ENCODE measurements at regions not wholly inside any gene's neighbourhood (a gene's known extent, or its start where the extent isn't known, plus 50 kb on each side); places are given as distances from the start of the nearest gene placed in this dataset.
"Not testable (repeated sequence)": the region's sequence is repeated elsewhere in the genome, so short reads cannot be mapped to it uniquely, and the experiment has no call there.

DNA sequence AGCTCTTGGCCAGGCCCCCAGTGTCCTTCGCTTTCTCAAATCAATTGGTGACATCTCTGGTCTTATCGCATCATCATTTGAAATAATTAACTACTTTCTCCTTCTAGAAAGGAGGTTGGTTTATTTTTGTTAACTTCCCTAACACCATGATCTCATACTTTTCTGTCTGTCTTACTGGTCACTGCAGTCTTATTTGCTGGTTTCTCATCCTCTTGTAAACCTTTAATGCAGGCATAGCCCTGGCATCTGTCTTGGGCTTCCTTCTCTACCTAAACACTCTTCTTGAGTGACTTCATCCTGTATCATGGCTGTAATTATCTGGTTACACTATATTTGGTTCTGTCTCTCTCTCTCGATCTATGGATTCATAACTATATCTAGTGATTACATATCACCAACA lies 152.8 kb downstream of the CYSLTR2 start:
- DNase-seq (ENCODE audit: low read depth, low spot score) = no peak

DNA sequence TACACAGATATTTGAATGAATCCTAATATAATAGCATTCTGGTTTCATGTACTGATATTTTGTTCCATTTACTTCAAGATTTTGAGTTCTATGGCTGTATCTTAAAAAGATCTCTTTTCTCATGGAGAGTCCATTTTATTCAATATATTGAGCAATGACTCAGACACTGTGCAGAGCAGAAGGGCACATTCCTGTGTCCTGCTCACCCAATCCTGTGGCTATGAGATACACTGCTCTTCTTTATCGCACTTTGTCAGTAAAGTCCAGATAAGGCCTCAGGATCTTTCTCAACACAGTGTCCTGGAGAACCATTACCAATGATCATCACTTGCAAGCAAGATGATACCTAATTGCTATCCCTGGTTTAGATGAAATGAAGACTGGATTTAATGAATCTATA lies 155.0 kb downstream of the CYSLTR2 start:
- no peak for DNase-seq (ENCODE audit: low read depth, low spot score)

GRCh38 chr13:48810013-48810412 lies 156.3 kb downstream of the CYSLTR2 start:
- DNase-seq (ENCODE audit: low read depth, low spot score) = no peak

DNA sequence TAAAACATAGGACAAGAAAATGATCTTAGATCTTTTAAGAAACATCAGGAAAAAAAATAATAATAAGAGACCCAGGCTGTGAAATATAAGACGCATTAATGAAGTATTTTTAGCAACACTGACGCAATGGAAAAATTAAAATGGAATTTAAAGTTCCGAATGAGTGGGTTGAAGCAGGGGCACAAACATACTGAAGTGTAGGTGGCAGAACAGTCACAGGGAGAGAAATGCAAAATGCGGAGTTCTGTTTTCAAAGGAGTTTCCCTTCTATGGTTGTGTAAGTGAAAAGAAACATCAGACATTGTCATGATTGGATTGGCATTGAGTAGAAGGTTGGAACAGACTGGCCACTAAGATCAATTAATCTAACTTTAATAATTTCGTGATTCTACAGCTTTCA lies 159.8 kb downstream of the CYSLTR2 start:
- DNase-seq (ENCODE audit: low read depth, low spot score) = no peak

DNA sequence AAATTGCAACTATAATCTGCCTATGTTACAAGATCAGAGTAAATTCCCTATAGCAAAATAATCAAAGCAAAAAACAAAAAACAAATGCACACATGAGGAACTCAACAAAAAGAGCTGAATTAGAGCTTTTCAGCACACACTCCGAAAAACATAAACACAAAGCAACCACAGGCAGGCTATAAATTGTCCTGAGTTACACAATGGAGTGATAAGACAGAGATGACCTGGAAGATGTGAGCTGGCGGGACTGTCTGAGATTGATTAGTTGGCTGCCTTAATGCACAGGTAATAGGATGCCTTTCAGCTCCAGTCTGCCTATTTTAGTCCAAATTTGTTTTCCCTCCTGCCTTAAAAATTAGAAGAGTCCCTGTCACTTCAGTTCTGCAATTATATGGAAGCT lies 159.0 kb upstream of the FNDC3A start:
- no peak for DNase-seq (ENCODE audit: low read depth, low spot score)

- DNase-seq (ENCODE audit: low read depth, low spot score) = no peak
Measured at GRCh38 chr13:48817166-48817802, 158.4 kb upstream of the FNDC3A start.

DNA sequence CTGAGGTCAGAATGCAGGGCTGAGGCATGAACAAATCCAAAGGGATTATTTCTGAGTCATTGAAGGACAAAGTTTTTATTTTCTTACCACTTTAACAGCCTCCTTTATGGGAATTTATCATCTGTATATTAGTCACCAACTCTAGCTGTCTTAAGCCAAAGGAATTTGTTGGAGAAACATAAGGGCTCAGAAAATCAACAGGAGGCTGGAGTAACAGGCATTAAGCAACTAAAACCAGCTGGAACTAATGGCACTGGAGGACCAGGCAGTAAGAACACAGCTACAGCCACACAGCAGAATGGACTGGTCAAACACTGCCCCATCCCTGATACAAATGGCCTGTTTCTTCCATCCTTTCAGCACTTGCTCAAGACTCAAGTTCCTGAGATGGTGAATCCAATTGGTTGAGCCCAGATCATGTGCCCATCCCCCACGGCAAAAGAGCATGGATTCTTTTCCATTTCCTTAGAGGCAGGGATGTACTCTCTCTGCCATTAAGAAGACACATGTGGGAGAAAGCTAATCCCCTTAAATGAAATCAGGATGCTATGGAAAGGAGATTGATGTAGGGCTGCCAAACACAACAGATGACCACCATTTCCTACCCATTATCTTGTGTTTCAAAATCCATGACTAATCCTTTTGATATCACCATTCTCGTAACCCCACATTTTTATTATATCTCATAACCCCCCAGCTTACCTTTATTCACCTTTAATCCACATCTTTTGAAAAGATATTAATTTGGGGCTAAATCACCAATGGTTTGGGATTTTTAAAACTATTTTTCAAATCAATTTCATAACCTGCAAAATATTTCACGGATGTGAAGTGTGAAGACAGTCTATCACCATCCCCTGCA lies 157.0 kb upstream of the FNDC3A start:
- DNase-seq (ENCODE audit: low read depth, low spot score) = peak; percentile 83

DNA sequence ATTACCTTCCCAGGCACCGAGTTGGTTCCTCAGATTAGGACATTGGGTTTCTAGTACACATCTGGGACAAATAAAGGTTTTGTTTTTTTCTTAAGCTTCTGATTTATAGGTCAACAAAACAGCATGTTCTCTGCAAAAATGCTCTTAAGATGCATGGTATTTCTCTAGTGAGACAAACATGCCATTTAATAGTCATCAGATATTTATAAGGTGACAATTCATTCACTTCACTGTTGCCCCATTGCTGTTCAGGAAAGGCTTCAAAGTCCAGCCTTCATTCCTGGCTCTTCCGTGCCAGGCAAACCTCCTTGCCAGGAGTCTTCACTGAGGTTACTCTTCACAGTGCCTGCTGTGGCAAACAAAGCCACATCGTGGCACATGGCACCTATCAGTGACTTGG lies 156.3 kb upstream of the FNDC3A start:
- no peak for DNase-seq (ENCODE audit: low read depth, low spot score)

DNA sequence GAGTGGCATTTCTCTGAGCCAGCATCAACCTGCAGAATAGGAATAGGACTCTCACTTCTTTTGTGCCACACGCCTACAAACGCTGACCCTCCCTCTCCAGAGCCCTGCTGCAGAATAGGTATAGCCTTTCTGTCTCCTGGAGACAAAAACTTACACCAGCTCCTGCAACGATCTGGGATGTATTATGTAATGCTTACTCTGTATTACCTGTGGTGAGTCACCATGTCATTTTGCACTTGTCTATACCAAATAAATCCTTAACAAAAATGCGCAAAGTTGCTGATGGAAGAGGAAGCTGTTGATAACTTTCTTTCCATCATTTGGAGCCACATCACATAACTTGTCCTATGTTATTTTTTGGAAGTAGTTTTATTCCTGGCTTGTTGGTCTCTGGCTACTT lies 155.8 kb upstream of the FNDC3A start:
- DNase-seq (ENCODE audit: low read depth, low spot score) = no peak

DNA sequence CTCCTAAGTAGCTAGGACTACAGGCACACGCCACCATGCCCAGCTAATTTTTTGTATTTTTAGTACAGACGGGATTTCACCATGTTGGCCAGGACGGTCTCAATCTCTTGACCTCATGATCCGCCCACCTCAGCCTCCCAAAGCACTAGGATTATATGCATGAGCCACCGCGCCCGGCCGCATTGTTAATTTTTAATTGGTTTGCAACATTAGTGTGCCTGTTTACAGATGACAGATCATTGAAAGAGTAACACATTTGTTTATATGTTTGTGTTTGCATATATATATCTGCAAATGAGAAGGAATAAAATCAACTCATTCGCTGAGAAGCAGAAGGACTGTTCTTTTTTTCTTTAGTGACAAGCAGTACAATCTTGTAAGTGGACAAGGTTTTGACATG lies 152.2 kb upstream of the FNDC3A start:
- DNase-seq (ENCODE audit: low read depth, low spot score) = not testable (repeated sequence)

- DNase-seq (ENCODE audit: low read depth, low spot score) = no peak
Measured at GRCh38 chr13:48826039-48826438, 149.7 kb upstream of the FNDC3A start.

DNA sequence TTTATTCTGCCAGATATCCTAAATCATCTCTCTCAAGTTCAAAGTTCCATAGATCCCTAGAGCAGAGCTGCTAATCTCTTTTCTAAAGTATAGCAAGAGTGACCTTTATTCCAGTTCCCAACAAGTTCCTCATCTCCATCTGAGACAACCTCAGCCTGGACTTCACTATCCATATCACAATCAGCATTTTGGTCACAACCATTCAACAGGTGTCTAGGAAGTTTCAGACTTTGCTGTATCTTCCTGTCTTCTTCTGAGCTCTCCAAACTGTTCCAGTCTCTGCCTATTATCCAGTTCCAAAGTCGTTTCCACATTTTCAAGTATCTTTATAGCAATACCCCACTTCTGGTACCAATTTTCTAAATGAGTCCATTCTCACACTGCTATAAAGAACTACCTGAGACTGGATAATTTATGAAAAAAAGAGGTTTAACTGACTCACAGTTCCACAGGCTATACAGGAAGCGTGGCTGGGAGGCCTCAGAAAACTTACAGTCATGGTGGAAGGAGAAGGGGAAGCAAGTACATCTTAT lies 148.7 kb upstream of the FNDC3A start:
- DNase-seq (ENCODE audit: low read depth, low spot score) = not testable (repeated sequence)

GRCh38 chr13:48827709-48828108 lies 148.0 kb upstream of the FNDC3A start:
- no peak for DNase-seq (ENCODE audit: low read depth, low spot score)

GRCh38 chr13:48828962-48829411 lies 146.7 kb upstream of the FNDC3A start:
- no peak for DNase-seq (ENCODE audit: low read depth, low spot score)

DNA sequence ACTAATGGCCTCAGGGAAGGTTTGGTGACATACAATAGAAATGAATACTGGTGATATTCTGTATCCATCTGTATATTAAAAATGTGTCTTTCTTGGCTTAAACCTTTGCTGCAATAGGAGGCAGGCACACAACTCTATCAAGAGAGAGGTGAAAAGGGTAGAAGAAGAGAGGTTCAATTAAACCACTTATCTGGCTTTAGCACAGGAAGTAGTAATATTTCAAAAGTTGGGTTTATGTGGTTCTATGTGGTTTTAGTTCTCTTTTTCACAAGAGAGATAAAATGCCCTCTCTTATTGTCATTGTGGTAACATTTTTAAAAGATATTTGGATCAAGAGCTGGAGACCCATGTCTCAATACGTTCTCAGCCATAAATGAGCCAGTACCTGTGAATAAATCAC lies 146.2 kb upstream of the FNDC3A start:
- no peak for DNase-seq (ENCODE audit: low read depth, low spot score)

- DNase-seq (ENCODE audit: low read depth, low spot score) = no peak
Measured at GRCh38 chr13:48831248-48831647, 144.5 kb upstream of the FNDC3A start.

DNA sequence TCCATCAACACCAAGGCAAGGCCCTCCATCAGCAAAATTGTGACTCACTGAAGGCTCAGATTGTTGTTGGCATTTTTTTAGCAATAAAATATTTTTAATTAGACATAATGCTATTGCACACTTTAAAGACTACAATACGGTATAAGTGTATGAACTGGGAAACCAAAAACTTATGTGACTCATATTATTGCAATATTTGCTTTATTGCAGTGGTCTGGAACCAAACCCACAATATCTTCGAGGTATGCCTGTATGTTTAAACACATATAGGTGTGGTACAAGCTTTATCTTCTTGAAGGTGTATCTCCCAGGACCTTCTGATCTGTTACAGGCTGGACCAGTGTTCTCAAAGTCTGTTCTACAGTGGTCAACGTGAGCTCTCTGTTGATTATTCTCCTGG lies 142.3 kb upstream of the FNDC3A start:
- DNase-seq (ENCODE audit: low read depth, low spot score) = no peak

GRCh38 chr13:48835326-48835725 lies 140.4 kb upstream of the FNDC3A start:
- DNase-seq (ENCODE audit: low read depth, low spot score) = not testable (repeated sequence)

GRCh38 chr13:48838193-48838973 lies 137.3 kb upstream of the FNDC3A start:
- DNase-seq (ENCODE audit: low read depth, low spot score) = no peak

DNA sequence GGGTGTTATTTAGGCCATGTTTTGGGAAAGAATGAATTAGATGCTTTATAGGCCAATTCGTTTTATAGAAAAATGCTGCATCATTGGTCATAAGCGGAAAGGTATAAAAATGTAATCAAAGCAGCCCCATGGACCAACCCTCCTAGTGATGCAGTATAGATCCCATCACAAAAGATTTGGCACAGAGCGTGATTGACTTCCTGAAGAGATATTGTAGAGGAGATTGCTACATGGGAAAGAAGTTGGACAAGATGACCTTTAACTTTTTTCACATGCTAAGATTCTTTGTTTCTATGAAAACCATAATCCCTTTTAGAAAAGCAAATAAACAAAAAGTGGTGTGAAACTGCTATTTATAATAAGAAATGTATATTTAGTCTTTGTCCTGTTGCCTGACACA lies 136.5 kb upstream of the FNDC3A start:
- DNase-seq (ENCODE audit: low read depth, low spot score) = no peak

DNA sequence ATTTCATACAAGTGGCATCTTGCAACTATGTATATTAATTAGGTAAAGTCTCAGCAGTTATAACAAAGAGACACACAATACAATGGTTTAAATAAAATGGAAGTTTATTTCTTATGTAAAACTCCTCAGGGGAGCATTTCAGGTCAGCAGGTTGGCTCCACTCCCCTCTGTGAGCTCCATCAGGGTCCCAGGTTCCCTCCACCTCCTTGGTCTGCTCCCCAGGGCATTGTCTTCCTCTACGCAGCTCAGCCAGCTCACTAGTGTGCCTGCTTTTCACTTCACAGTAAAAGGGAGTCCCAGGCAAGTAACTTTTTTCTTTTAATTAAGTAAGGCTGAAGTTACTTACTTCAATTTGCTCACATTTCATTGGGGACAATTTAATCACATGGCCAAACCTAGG lies 135.3 kb upstream of the FNDC3A start:
- DNase-seq (ENCODE audit: low read depth, low spot score) = no peak

DNA sequence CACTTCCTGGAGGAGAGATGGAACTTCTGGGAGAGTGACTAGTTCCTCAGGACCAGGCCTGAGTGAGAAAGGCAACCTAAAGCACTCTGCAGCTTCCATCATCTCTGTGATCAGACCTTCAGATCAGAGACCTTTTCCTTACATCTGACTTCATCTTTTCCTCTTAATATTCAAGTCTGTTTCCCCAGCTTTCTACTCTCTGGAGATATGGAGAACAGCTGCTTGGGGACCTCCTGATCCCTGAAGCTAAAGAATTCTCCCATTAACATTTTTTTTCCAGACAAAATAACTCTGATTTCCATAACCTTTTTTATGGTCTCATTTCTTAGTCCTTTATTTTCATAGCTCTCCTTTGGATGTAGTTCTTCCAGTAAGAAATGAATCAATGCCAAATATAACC lies 133.4 kb upstream of the FNDC3A start:
- DNase-seq (ENCODE audit: low read depth, low spot score) = no peak
